ENCODE measurements at regions not wholly inside any gene's neighbourhood (a gene's known extent, or its start where the extent isn't known, plus 50 kb on each side); places are given as distances from the start of the nearest gene placed in this dataset.

- no peak overlapping the region for H3K4me3 ChIP-seq (ENCODE audit: insufficient read depth, low read depth, low read length)
- H3K27me3 ChIP-seq (ENCODE audit: control insufficient read depth, insufficient read depth, low read length, poor library complexity, severe bottlenecking), result no peaks in the 10 kb centered on the region
- no peaks in the 10 kb centered on the region for H3K9me3 ChIP-seq (ENCODE audit: control insufficient read depth, low read length)
- peaks cover under 1% of the 10 kb centered on the region for H3K4me1 ChIP-seq (ENCODE audit: control insufficient read depth, insufficient read depth, low read length)
- WGBS, 2 experiments, result 16 to 24% methylated on average over 1 of the region's 3 CpGs
- no peaks in the 10 kb centered on the region for H3K36me3 ChIP-seq (ENCODE audit: control insufficient read depth, insufficient read depth, low read length)
- H3K27ac ChIP-seq (ENCODE audit: insufficient read depth, low read depth, low read length, poor library complexity, severe bottlenecking), result no peak overlapping the region
Measured at GRCh38 chr9:88741335-88741734, 206.4 kb downstream of the NXNL2 start.

DNA sequence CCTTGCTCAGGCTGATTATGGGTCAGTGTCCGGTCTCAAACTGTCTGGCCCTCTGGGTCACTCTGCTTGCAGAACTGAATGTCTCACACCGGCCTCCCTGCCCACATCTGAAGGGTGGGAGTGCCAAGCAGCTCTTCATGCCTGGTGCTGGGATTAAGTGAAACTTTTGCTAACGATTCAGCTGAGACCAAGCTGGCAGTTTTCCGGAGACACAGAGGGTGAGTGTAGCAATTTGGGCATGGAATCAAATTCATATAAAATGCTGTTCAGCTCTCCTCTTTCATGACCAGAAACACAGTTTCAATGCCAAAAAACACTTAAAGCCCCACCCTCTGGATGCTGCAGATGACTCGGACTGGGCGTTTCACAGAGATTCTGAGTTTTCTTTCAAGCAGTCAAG lies 207.5 kb downstream of the NXNL2 start:
- no peaks in the 10 kb centered on the region for H3K9me3 ChIP-seq (ENCODE audit: control insufficient read depth, low read length)
- no peaks in the 10 kb centered on the region for H3K36me3 ChIP-seq (ENCODE audit: control insufficient read depth, insufficient read depth, low read length)
- no peak overlapping the region for H3K27ac ChIP-seq (ENCODE audit: insufficient read depth, low read depth, low read length, poor library complexity, severe bottlenecking)
- H3K4me3 ChIP-seq (ENCODE audit: insufficient read depth, low read depth, low read length), result no peak overlapping the region
- no peaks in the 10 kb centered on the region for H3K27me3 ChIP-seq (ENCODE audit: control insufficient read depth, insufficient read depth, low read length, poor library complexity, severe bottlenecking)
- H3K4me1 ChIP-seq (ENCODE audit: control insufficient read depth, insufficient read depth, low read length), result peaks cover 12% of the 10 kb centered on the region
- WGBS, 2 experiments, result 94% methylated on average over 6 of the region's 6 CpGs

DNA sequence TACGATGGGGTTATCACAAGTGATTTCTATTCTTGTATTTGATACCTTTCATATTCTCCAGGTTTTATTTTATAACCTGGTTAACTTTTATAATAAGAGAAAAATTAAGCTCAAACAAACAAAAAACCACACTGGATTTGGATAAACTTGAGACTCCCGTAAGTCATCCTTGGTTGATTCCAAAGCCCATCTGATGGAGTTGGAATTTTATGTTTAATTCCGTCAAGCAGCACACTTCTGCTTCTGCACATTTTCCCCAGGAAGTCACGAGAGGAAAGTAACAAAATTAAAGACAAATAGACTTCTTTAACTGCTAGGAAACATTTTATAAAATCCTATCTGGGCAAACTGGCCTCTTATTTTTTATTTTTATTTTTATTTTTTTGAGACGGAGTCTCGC lies 207.9 kb downstream of the NXNL2 start:
- Histone ChIP-seq H3K4me3 (ENCODE audit: insufficient read depth, low read depth, low read length) (no peak overlapping the region), H3K36me3 (ENCODE audit: control insufficient read depth, insufficient read depth, low read length) (no peaks in the 10 kb centered on the region), H3K27me3 (ENCODE audit: control insufficient read depth, insufficient read depth, low read length, poor library complexity, severe bottlenecking) (no peaks in the 10 kb centered on the region), H3K27ac (ENCODE audit: insufficient read depth, low read depth, low read length, poor library complexity, severe bottlenecking) (no peak overlapping the region), H3K4me1 (ENCODE audit: control insufficient read depth, insufficient read depth, low read length) (peaks cover 13% of the 10 kb centered on the region), H3K9me3 (ENCODE audit: control insufficient read depth, low read length) (no peaks in the 10 kb centered on the region)
- 99 to 100% methylated on average over 3 to 4 of the region's 6 CpGs for WGBS, 2 experiments

DNA sequence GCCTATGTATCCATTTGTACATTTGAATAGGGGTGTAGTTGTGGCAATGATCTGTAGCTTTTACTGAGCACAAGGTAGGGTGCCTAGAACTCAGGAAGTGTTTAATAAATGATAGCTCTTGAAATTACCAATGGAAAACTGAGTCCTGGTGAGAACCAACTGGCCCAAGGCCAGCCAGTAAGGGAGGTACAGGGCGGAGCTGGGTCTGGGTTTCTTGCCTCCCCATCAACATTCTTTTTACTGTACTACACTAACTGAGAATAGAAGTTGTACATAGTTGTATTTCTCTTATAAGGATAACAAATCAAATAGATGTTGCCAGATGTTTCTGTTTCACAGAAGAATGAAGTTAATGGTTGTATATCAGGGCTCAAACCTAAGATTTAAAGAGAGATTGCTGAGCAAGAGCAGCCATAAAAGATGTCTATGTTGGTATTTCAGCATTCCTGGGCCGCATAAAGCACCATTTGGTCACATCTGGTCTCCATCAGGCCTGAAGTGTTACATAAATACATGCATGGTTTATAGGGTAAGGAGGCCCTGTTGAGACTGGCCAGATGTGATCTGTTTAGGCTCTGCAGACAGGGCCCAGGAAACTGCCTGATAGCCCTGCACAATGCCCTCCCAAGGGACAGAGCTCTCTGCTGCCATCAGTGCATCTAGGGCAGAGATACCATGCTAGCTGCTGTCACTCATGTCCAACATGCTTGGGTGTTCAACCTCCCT lies 210.5 kb downstream of the NXNL2 start:
- Histone ChIP-seq H3K4me3 (ENCODE audit: insufficient read depth, low read depth, low read length) (no peak overlapping the region), H3K9me3 (ENCODE audit: control insufficient read depth, low read length) (no peaks in the 10 kb centered on the region), H3K4me1 (ENCODE audit: control insufficient read depth, insufficient read depth, low read length) (peaks cover 13% of the 10 kb centered on the region), H3K27ac (ENCODE audit: insufficient read depth, low read depth, low read length, poor library complexity, severe bottlenecking) (no peak overlapping the region), H3K27me3 (ENCODE audit: control insufficient read depth, insufficient read depth, low read length, poor library complexity, severe bottlenecking) (no peaks in the 10 kb centered on the region), H3K36me3 (ENCODE audit: control insufficient read depth, insufficient read depth, low read length) (no peaks in the 10 kb centered on the region)
- 90 to 91% methylated on average over 1 to 2 of the region's 2 CpGs for WGBS, 2 experiments

DNA sequence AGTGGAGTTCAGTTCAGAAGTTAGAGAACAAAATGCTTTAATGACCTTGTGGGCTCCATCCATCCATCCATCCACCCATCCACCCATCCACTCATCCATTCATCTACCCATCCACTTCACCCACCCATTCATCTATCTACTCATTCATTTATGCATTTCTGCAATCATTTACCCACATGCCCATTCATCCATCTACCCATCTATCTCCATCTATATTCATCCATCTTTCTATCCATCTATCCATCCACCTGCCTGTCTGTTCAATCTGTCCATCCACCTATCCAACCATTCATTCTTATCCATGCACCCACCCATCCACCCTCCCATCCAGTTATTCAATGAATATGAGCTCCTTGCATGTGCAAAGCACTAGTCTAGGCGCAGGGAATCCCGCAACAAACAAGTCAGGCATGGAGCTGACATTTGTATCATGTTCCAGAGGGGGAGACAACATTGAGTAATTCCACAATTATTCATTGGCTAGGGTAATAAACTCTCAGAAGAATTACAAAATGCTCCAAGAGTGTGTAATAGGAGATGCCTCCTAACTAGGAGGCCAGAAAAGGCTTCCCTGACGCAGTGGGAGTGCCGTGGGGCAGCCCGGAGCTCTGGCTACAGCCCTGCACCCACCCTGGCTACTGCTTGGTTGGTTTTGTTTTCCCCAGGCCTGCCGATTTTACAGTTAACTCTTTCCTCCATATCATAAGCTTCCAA lies 211.2 kb downstream of the NXNL2 start:
- peaks cover 13% of the 10 kb centered on the region for H3K4me1 ChIP-seq (ENCODE audit: control insufficient read depth, insufficient read depth, low read length)
- H3K27me3 ChIP-seq (ENCODE audit: control insufficient read depth, insufficient read depth, low read length, poor library complexity, severe bottlenecking), result no peaks in the 10 kb centered on the region
- no peak overlapping the region for H3K27ac ChIP-seq (ENCODE audit: insufficient read depth, low read depth, low read length, poor library complexity, severe bottlenecking)
- no peak overlapping the region for H3K4me3 ChIP-seq (ENCODE audit: insufficient read depth, low read depth, low read length)
- H3K36me3 ChIP-seq (ENCODE audit: control insufficient read depth, insufficient read depth, low read length), result no peaks in the 10 kb centered on the region
- 41 to 46% methylated on average over 6 of the region's 6 CpGs for WGBS, 2 experiments
- H3K9me3 ChIP-seq (ENCODE audit: control insufficient read depth, low read length), result no peaks in the 10 kb centered on the region

GRCh38 chr9:88746743-88747398 lies 211.9 kb downstream of the NXNL2 start:
- H3K4me3 ChIP-seq (ENCODE audit: insufficient read depth, low read depth, low read length), result no peak overlapping the region
- H3K27ac ChIP-seq (ENCODE audit: insufficient read depth, low read depth, low read length, poor library complexity, severe bottlenecking), result no peak overlapping the region
- H3K36me3 ChIP-seq (ENCODE audit: control insufficient read depth, insufficient read depth, low read length), result no peaks in the 10 kb centered on the region
- 40 to 41% methylated on average over 9 of the region's 9 CpGs for WGBS, 2 experiments
- H3K27me3 ChIP-seq (ENCODE audit: control insufficient read depth, insufficient read depth, low read length, poor library complexity, severe bottlenecking), result no peaks in the 10 kb centered on the region
- peaks cover 13% of the 10 kb centered on the region for H3K4me1 ChIP-seq (ENCODE audit: control insufficient read depth, insufficient read depth, low read length)
- no peaks in the 10 kb centered on the region for H3K9me3 ChIP-seq (ENCODE audit: control insufficient read depth, low read length)

- H3K36me3 ChIP-seq (ENCODE audit: control insufficient read depth, insufficient read depth, low read length), result no peaks in the 10 kb centered on the region
- H3K4me1 ChIP-seq (ENCODE audit: control insufficient read depth, insufficient read depth, low read length), result peaks cover 13% of the 10 kb centered on the region
- no peak overlapping the region for H3K4me3 ChIP-seq (ENCODE audit: insufficient read depth, low read depth, low read length)
- no peak overlapping the region for H3K27ac ChIP-seq (ENCODE audit: insufficient read depth, low read depth, low read length, poor library complexity, severe bottlenecking)
- no peaks in the 10 kb centered on the region for H3K27me3 ChIP-seq (ENCODE audit: control insufficient read depth, insufficient read depth, low read length, poor library complexity, severe bottlenecking)
- WGBS, 2 experiments, result 53 to 64% methylated on average over 4 to 5 of the region's 5 CpGs
- H3K9me3 ChIP-seq (ENCODE audit: control insufficient read depth, low read length), result no peaks in the 10 kb centered on the region
Measured at GRCh38 chr9:88747768-88748167, 212.8 kb downstream of the NXNL2 start.

DNA sequence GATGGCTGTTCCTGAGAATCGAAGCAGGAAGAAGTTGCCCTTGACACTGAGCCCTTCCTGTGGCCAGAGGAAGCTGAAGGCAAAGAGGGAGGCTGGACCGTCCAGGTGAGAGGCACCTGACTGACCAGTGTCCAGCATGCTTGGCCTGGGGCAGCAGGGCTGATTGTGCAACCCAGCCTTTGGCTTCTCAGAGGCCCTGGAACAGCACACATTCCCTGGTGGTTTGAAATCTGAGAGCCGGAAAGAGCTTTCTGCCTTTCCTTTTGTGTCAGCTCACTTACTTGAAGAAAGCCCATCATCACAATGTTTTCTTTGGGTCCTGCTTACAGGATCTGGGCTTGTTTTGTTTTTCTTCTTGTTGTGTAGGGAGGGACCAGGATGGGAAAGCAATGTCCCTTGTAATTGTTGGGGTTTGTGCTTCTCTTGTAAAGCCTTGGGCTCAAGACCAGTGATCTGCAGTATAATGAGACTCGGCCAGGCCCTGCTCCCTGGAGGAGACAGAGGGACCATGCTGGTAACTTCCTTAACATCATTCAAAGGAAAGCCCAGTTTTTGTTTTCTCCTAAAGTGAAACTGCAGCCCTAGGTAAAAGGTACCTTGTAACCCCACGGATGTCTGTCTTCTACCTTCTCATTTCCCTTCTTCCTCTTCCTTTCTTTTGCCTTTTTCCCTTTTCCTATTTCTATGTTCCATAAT lies 213.7 kb downstream of the NXNL2 start:
- peaks cover 13% of the 10 kb centered on the region for H3K4me1 ChIP-seq (ENCODE audit: control insufficient read depth, insufficient read depth, low read length)
- H3K9me3 ChIP-seq (ENCODE audit: control insufficient read depth, low read length), result no peaks in the 10 kb centered on the region
- 68% methylated on average over 5 of the region's 5 CpGs for WGBS, 2 experiments
- no peak overlapping the region for H3K4me3 ChIP-seq (ENCODE audit: insufficient read depth, low read depth, low read length)
- no peak overlapping the region for H3K27ac ChIP-seq (ENCODE audit: insufficient read depth, low read depth, low read length, poor library complexity, severe bottlenecking)
- H3K27me3 ChIP-seq (ENCODE audit: control insufficient read depth, insufficient read depth, low read length, poor library complexity, severe bottlenecking), result no peaks in the 10 kb centered on the region
- no peaks in the 10 kb centered on the region for H3K36me3 ChIP-seq (ENCODE audit: control insufficient read depth, insufficient read depth, low read length)

DNA sequence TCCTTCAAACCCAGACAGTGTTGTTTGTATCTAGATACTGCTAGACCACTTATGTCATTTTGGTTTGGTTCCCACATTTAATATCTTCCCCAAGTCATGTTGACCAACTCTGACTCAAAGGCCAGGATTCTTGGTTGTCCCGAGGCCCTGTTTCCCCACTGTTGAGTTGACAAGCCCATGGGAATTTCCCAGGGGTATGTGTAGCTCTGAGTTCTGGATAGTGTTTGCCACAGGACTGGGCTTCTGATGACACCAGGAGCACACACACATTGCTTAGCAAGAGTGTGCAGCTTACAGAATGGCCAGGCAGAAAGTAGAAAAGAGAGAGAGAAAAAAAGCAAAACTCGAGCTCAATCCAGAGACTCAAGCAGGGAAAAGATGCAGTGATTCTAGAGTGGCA lies 214.4 kb downstream of the NXNL2 start:
- H3K36me3 ChIP-seq (ENCODE audit: control insufficient read depth, insufficient read depth, low read length), result no peaks in the 10 kb centered on the region
- no peaks in the 10 kb centered on the region for H3K9me3 ChIP-seq (ENCODE audit: control insufficient read depth, low read length)
- H3K4me1 ChIP-seq (ENCODE audit: control insufficient read depth, insufficient read depth, low read length), result peaks cover 13% of the 10 kb centered on the region
- no peak overlapping the region for H3K27ac ChIP-seq (ENCODE audit: insufficient read depth, low read depth, low read length, poor library complexity, severe bottlenecking)
- H3K27me3 ChIP-seq (ENCODE audit: control insufficient read depth, insufficient read depth, low read length, poor library complexity, severe bottlenecking), result no peaks in the 10 kb centered on the region
- H3K4me3 ChIP-seq (ENCODE audit: insufficient read depth, low read depth, low read length), result no peak overlapping the region
- 86 to 97% methylated on average over 2 of the region's 2 CpGs for WGBS, 2 experiments

- Histone ChIP-seq H3K36me3 (ENCODE audit: control insufficient read depth, insufficient read depth, low read length) (no peaks in the 10 kb centered on the region), H3K4me3 (ENCODE audit: insufficient read depth, low read depth, low read length) (no peak overlapping the region), H3K27me3 (ENCODE audit: control insufficient read depth, insufficient read depth, low read length, poor library complexity, severe bottlenecking) (no peaks in the 10 kb centered on the region), H3K9me3 (ENCODE audit: control insufficient read depth, low read length) (no peaks in the 10 kb centered on the region), H3K27ac (ENCODE audit: insufficient read depth, low read depth, low read length, poor library complexity, severe bottlenecking) (no peak overlapping the region), H3K4me1 (ENCODE audit: control insufficient read depth, insufficient read depth, low read length) (peaks cover 13% of the 10 kb centered on the region)
- WGBS, 2 experiments, result 91 to 98% methylated on average over 3 of the region's 3 CpGs
Measured at GRCh38 chr9:88750832-88751360, 215.9 kb downstream of the NXNL2 start.
